ENCODE measurements at regions not wholly inside any gene's neighbourhood (a gene's known extent, or its start where the extent isn't known, plus 50 kb on each side); places are given as distances from the start of the nearest gene placed in this dataset.
"Not testable (repeated sequence)": the region's sequence is repeated elsewhere in the genome, so short reads cannot be mapped to it uniquely, and the experiment has no call there.

GRCh38 chr7:65519751-65520150 lies 146.1 kb downstream of the ZNF92 start:
- not testable (repeated sequence) for DNase-seq

DNA sequence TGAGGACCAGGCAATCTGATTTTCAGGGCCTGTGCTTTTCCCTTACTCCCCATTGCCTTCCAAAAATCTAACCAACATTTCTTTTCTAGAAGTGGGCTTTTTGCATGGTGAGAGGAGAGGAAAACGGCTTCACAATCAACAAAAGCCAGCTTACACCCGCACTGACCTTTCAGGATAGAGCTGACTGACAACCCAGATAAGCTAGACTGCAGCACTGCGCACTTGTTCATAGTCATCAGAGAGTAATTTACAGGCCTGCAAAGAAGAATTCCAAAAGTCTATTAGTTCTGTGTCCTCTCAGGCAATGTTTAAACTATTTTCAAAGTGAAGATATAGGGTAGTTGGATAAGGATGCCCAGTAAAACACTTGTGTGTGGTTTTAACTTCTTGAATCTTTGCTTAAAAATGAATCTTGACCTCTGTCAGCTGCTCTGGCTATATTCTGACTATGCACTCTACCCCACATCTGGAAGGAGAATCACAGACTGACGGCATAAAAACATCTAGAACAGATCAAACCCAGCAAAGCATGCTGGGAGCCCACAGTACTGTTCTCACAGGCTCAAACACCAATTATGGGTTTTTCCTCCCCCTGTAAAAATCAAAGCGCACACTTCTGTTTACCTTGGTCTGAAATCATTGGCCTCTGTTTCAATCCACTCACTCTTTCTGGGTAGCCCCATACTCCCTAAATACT lies 172.0 kb downstream of the ZNF92 start:
- not testable (repeated sequence) for DNase-seq

GRCh38 chr7:65549589-65550443 lies 176.2 kb downstream of the ZNF92 start:
- DNase-seq: not testable (repeated sequence)

GRCh38 chr7:65550444-65550809 lies 176.8 kb downstream of the ZNF92 start:
- not testable (repeated sequence) for DNase-seq

DNA sequence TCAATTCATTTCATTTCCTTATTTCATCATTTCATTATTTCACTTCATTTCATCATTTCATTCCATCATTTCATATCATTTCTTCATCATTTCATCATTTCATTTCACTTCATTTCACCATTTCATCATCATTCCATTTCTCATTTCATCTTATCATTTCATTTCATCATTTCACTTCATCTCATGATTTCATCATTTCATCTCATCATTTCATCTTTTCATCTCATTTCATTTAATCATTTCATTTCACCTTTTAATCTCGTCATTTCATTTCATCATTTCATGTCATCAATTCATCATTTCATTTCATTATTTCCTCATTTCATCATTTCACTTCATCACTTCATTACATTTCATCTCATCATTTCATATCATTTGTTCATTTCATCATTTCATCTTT lies 177.4 kb downstream of the ZNF92 start:
- not testable (repeated sequence) for DNase-seq

DNA sequence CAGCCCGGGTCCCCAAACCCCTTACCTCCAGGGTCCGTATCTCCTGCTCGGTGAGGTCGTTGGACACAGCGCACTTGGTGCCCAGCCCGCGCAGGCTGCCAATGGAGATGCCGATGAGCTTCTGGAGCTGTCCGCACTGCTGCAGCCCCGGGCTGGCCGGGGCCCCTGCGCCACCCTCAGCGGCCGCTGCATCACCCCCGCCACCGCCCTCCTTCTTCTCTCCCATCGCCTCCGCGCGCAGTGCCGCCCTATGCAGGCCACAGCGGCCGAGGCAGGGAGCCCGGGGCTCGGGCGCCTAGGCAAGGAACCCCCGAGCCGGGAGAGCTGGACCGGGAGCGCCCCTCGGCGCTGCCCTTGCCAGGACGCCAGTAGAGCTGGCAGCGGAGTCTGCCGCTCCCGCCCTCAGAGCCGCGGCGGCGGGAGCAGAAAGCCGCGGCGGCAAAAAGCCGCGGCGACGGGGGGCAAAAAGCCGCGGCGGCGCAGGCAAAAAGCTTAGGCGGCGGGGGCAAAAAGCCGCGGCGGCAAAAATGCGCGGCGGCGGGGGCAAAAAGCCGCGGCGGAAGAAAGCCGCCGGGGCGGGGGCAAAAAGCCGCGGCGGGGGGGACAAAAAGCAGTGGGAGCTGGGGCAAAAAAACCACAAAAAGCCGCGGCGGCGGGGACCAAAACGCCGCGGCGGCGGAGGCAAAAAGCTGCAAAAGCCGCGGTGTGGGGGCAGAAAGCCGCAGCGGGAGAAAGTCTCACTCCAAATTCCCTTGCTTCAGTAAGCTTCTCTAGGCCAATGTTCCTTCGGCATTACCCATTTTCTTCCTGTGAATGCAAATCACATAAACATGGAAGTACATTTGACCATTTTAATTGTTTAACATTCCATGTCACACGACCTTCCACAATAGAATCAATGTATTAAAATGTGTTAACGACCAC lies 181.2 kb downstream of the ZNF92 start:
- not testable (repeated sequence) for DNase-seq

- DNase-seq: peak; percentile 23
Observed at GRCh38 chr7:65558584-65558983, 184.9 kb downstream of the ZNF92 start.

- not testable (repeated sequence) for DNase-seq
Observed at GRCh38 chr7:65561786-65562372, 188.2 kb downstream of the ZNF92 start.

DNA sequence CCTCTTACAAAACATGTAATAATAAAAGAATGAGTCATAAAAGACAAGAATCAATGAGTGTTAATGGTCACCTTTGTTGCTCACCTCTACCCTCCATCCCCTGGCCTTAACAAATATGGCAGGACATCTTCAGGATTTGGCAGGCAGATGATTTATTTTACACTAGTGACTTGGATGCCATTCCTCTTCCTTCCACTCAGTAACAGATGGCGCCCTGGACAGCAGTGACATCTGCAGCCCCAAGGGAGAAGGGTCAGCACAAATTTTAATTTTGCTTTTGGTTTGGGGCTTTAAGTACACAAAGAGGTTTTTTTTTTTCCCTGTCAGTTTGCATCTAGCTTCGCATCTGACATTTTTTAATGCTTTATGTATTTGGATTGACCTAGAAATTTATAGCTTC lies 188.9 kb downstream of the ZNF92 start:
- DNase-seq: not testable (repeated sequence)

DNA sequence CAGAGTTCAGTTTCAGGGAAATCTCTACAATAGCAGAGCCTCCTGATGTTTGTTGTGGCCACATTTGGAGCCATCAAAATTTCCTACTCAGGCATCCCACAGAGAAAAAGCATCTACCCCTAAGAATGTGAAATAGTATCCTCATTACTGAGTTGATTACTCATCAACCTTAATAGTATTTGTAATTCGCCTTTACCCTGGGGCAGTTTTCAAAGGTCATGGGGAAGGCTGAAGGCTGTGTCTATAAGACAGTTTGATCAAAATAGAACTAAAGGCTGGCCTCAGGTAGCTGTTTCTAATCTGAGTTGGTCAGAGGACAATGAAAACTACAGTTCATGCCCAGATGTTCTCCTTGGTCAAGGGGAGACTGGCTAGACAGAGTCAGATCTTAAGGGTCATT lies 189.7 kb downstream of the ZNF92 start:
- DNase-seq: not testable (repeated sequence)

- not testable (repeated sequence) for DNase-seq
Observed at GRCh38 chr7:65568226-65568625, 194.6 kb downstream of the ZNF92 start.

GRCh38 chr7:65570990-65571389 lies 197.3 kb downstream of the ZNF92 start:
- not testable (repeated sequence) for DNase-seq

DNA sequence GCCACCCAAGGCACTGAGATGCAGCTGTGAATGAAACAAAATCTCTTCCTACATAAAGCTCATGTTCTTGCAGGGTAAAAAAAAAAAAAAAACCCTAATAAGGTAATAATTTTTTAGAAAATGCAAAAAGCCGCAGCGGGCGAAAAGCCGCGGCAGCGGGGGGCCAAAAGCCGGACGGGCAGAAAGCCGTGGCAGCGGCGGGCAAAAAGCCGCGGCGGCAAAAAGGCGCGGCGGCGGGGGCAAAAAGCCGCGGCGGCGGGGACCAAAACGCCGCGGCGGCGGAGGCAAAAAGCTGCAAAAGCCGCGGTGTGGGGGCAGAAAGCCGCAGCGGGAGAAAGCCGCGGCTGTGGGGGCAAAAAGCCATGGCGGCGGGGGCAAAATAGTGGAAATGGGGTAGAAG lies 198.9 kb downstream of the ZNF92 start:
- not testable (repeated sequence) for DNase-seq

GRCh38 chr7:65576370-65576769 lies 202.7 kb downstream of the ZNF92 start:
- DNase-seq: not testable (repeated sequence)

DNA sequence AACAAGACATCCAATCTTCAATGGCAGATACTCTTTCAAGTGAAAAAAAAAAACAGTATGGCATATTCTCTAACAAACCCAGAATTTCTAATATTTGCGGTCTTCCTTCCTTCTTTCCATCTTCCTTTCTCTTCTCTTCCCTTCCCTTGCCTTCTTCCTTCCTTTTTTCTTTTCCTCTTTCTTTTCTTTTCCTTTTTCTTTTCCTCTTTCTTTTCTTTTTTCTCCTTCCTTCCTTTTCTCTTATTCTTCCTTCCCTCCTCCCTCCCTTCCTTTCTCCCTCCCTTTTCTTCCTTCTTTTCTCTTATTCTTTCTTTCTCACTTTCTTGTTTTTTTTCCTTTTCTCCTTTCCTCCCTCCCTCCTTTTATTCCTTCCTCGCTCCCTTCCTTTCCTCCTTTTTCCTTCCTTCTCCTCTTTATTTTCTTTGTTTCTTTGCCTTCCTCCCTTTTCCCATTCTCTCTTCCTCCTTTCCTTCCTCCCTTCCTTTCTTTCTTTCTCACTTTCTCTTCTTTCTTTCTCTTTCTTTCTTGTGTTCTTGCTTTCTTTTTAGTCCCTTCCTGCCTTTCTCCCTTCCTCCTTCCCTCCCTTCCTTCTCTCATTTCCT lies 209.0 kb downstream of the ZNF92 start:
- not testable (repeated sequence) for DNase-seq

DNA sequence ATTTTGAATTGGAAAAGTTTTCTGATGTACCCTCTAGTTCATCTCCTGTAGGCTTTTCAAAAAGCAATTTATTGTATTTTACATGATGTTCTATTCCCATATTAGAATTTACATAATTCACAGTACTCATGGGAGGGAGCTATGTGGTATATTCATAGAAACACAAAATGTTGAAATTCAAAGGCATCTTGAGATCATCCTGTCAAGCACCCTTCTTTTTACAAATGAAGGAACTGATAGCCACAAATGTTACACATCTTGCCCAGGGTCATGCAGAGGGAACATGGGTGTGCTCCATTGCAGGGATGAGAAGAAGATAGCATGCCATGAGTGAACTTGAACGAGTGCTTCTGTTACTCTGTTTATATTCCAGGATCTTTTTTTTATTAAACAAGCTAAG lies 228.8 kb downstream of the ZNF92 start:
- DNase-seq: not testable (repeated sequence)

- no peak for DNase-seq
Observed at GRCh38 chr7:65609131-65609530, 235.5 kb downstream of the ZNF92 start.

- not testable (repeated sequence) for DNase-seq
Observed at GRCh38 chr7:65613644-65614289, 240.1 kb downstream of the ZNF92 start.

DNA sequence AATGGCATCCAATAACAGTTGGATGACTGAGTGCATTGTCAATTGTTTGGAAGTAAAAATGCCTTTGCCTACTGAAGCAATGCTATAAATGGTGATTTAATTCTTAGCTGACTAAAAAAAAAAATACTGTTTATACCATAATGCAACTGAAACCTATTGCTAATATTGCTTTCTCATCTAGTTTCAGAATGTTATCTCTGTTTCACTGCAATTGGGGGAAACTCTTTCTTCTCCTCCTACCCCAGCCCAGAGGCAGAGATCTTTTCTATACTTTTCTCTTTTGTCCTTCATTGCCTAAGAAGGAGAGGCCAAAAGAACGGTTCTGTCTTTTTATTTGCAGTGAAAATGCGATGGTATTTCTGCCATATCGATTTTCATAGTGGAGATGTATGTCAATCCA lies 242.5 kb downstream of the ZNF92 start:
- DNase-seq: not testable (repeated sequence)

GRCh38 chr7:65620216-65620615 lies 246.6 kb downstream of the ZNF92 start:
- not testable (repeated sequence) for DNase-seq

- peak; percentile 65 for DNase-seq
Observed at GRCh38 chr7:65621580-65622201, 248.0 kb downstream of the ZNF92 start.
